ENCODE measurements at regions not wholly inside any gene's neighbourhood (a gene's known extent, or its start where the extent isn't known, plus 50 kb on each side); places are given as distances from the start of the nearest gene placed in this dataset.
"Not testable (repeated sequence)": the region's sequence is repeated elsewhere in the genome, so short reads cannot be mapped to it uniquely, and the experiment has no call there.

DNA sequence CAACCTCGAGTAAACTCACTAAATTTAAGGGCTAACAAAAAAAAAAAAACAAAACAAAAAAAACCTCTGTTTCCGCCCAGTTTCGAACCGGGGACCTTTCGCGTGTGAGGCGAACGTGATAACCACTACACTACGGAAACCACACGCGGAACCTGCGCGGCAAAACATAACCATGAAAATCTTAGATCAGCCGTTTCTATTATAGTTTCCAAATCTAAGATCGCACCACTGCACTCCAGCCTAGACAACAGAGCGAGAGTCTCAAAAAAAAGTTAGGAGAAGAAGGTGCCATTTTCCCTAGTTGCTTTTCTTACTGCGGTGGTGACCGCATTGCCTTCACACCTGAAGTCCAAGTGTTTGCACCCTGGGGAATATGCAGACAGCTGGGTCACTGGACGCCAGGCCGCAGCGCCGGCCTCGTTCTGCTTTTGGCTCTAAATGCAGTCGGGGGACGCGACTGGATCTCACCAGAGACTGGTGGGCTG lies 167.8 kb downstream of the FAM72C start:
- not testable (repeated sequence) for TF ChIP-seq EZH2 (IDR thresholded peaks at IDR 0.05; ENCODE audit: insufficient read depth, poor library complexity, severe bottlenecking); EZH2phosphoT487 (IDR thresholded peaks at IDR 0.05; ENCODE audit: insufficient read depth, low read depth)

All from GM23248 (cell line).